Activated B cell treated with CpG ODN at 0.5 μM for 24 hours (primary cell): ENCODE measurements at regions not wholly inside any gene's neighbourhood (a gene's known extent, or its start where the extent isn't known, plus 50 kb on each side); places are given as distances from the start of the nearest gene placed in this dataset.
"Not testable (repeated sequence)": the region's sequence is repeated elsewhere in the genome, so short reads cannot be mapped to it uniquely, and the experiment has no call there.

Experiments used
- ATAC-seq: fragments of 200-7000 bp; cut with Tn5 transposase; one replicate; pipeline ENCODE4 v1.10.0; 2021; ENCODE audit warnings: low read depth, mild to moderate bottlenecking, moderate library complexity
- CTCF ChIA-PET: fragments of 350-600 bp; sonication (Branson Sonifier 250); formaldehyde crosslinking; loops from one replicate; lab custom pipeline; 2021; ENCODE audit warnings: antibody characterized with exemption; lab: Charles Lee
- POLR2A ChIA-PET: fragments of 350-600 bp; sonication (Branson Sonifier 250); formaldehyde crosslinking; loops from one replicate; lab custom pipeline; 2021; ENCODE audit warnings: antibody characterized with exemption; lab: Charles Lee
- DNase-seq: peaks from one replicate; pipeline ENCODE4 v3.0.0; 2022
- H3K27ac Mint-ChIP-seq: one replicate; pipeline ENCODE4 v1.8.0; 2020; ENCODE audit warnings: mixed read lengths
- H3K27me3 Mint-ChIP-seq: one replicate; pipeline ENCODE4 v1.8.0; 2021; ENCODE audit warnings: mixed read lengths
- H3K36me3 Mint-ChIP-seq: one replicate; pipeline ENCODE4 v1.8.0; 2021; ENCODE audit warnings: low read depth, mixed read lengths
- H3K4me1 Mint-ChIP-seq: one replicate; pipeline ENCODE4 v1.8.0; 2021; ENCODE audit warnings: mixed read lengths
- H3K4me3 Mint-ChIP-seq: one replicate; pipeline ENCODE4 v1.8.0; 2020; ENCODE audit warnings: mild to moderate bottlenecking, mixed read lengths
- H3K9me3 Mint-ChIP-seq: one replicate; pipeline ENCODE4 v1.8.0; 2020; ENCODE audit warnings: mixed read lengths
- CTCF ChIP-seq: fragments of 200-600 bp; IDR thresholded peaks from one replicate; pipeline ENCODE4 v1.8.0; 2022; ENCODE audit warnings: antibody characterized with exemption, mild to moderate bottlenecking
- intact Hi-C: fragments of 100-400 bp; cut with micrococcal nuclease; formaldehyde crosslinking; loops from one replicate; pipeline ENCODE4 v1.15.1; 2024

GRCh38 chr2:173523497-173523896 is 168.8 kb downstream of the CDCA7 start:
- H3K4me1 Mint-ChIP-seq = no peaks in the 10 kb centered on the region
- H3K9me3 Mint-ChIP-seq = peaks cover 2% of the 10 kb centered on the region
- ChIA-PET POLR2A (no interaction called here), CTCF (no interaction called here)
- DNase-seq (no peak), ATAC-seq (no peak)
- H3K27me3 Mint-ChIP-seq = no peaks in the 10 kb centered on the region
- intact Hi-C loops = no loop called here
- no peak overlapping the region for H3K27ac Mint-ChIP-seq
- H3K36me3 Mint-ChIP-seq = no peaks in the 10 kb centered on the region
- no peak for TF ChIP-seq CTCF
- no peak overlapping the region for H3K4me3 Mint-ChIP-seq

GRCh38 chr2:173524256-173524955 is 169.7 kb downstream of the CDCA7 start:
- no peak for ATAC-seq
- H3K9me3 Mint-ChIP-seq = no peaks in the 10 kb centered on the region
- no peaks in the 10 kb centered on the region for H3K27me3 Mint-ChIP-seq
- no peaks in the 10 kb centered on the region for H3K36me3 Mint-ChIP-seq
- intact Hi-C loops = no loop called here
- H3K4me1 Mint-ChIP-seq = no peaks in the 10 kb centered on the region
- POLR2A ChIA-PET = no interaction called here
- CTCF ChIA-PET = no interaction called here
- TF ChIP-seq CTCF = no peak
- H3K27ac Mint-ChIP-seq = no peak overlapping the region
- no peak overlapping the region for H3K4me3 Mint-ChIP-seq
- no peak for DNase-seq

GRCh38 chr2:173532732-173533531 is 178.3 kb downstream of the CDCA7 start:
- DNase-seq, H3K36me3 Mint-ChIP-seq, H3K4me3 Mint-ChIP-seq, H3K4me1 Mint-ChIP-seq, H3K9me3 Mint-ChIP-seq, ATAC-seq, intact Hi-C loops, H3K27ac Mint-ChIP-seq, CTCF ChIA-PET, POLR2A ChIA-PET: not testable (repeated sequence)
- peaks cover 17% of the 10 kb centered on the region for H3K27me3 Mint-ChIP-seq

- CTCF ChIA-PET = no interaction called here
- Mint-ChIP-seq H3K4me3 (no peak overlapping the region), H3K36me3 (no peaks in the 10 kb centered on the region), H3K27ac (no peak overlapping the region), H3K4me1 (no peaks in the 10 kb centered on the region), H3K9me3 (no peaks in the 10 kb centered on the region), H3K27me3 (peaks cover 23% of the 10 kb centered on the region)
- POLR2A ChIA-PET = no interaction called here
- intact Hi-C loops = no loop called here
- TF ChIP-seq CTCF = no peak
- DNase-seq (no peak), ATAC-seq (no peak)
Measured at GRCh38 chr2:173537694-173538093, 183.0 kb downstream of the CDCA7 start.

GRCh38 chr2:173539615-173540014 is 184.9 kb downstream of the CDCA7 start:
- no peak for TF ChIP-seq CTCF
- Mint-ChIP-seq H3K36me3 (no peaks in the 10 kb centered on the region), H3K9me3 (no peaks in the 10 kb centered on the region), H3K4me3 (no peak overlapping the region), H3K4me1 (no peaks in the 10 kb centered on the region), H3K27ac (no peak overlapping the region), H3K27me3 (peaks cover 18% of the 10 kb centered on the region)
- ChIA-PET CTCF (no interaction called here), POLR2A (no interaction called here)
- DNase-seq = no peak
- intact Hi-C loops = no loop called here
- no peak for ATAC-seq
